ENCODE measurements at regions not wholly inside any gene's neighbourhood (a gene's known extent, or its start where the extent isn't known, plus 50 kb on each side); places are given as distances from the start of the nearest gene placed in this dataset.

GRCh38 chr19:29294343-29294811, 81.4 kb upstream of the UQCRFS1 start:
- ChIA-PET CTCF (no interaction called here), RAD21 (ENCODE audit: low non-redundant PET in 1 of 2, low total read pairs in 2 of 2, uncharacterized antibody in 2 of 2, unreplicated experiment in 2 of 2) (no interaction called here), POLR2A (no interaction called here)
- Histone ChIP-seq H3K79me2 (ENCODE audit: insufficient read depth, low read length) (no peaks in the 10 kb centered on the region), H2AFZ (ENCODE audit: low read depth, low read length, poor library complexity, severe bottlenecking) (no peak overlapping the region), H3K9me3 (ENCODE audit: control insufficient read depth in 1 of 2, insufficient read depth in 1 of 2, low read depth in 1 of 2, low read length in 2 of 2) (no peaks in the 10 kb centered on the region), H3K9me2 (ENCODE audit: insufficient read depth) (no peaks in the 10 kb centered on the region), H3K9ac (ENCODE audit: low read length) (no peak overlapping the region), H3K4me1 (ENCODE audit: control insufficient read depth in 1 of 2, insufficient read depth in 2 of 2, low read length in 2 of 2) (no peaks in the 10 kb centered on the region), H3K4me3 (replicated peaks in 1 of 2; ENCODE audit: low read depth in 1 of 2, low read length in 2 of 2) (no peak overlapping the region), H4K20me1 (ENCODE audit: insufficient read depth) (no peaks in the 10 kb centered on the region), H3K27ac (ENCODE audit: low read depth, low read length) (no peak overlapping the region), H3K36me3 (ENCODE audit: control insufficient read depth in 1 of 2, insufficient read depth in 2 of 2, low read length in 2 of 2) (no peaks in the 10 kb centered on the region), H3K27me3 (ENCODE audit: insufficient read depth, low read length) (peaks cover 22% of the 10 kb centered on the region; the same call in 1 of the 2 replicates), H3K4me2 (ENCODE audit: low read length) (no peak overlapping the region)
- no peak for DNase-seq (ENCODE audit: low read depth, low spot score)
- no TSS peak for BruUV-seq (replicated peaks)
- no peak for TF ChIP-seq YY1 (IDR thresholded peaks at IDR 0.05; ENCODE audit: extremely low read depth, insufficient replicate concordance, low read depth, low read length)
- no peak for TF ChIP-seq TCF7L2 (IDR thresholded peaks at IDR 0.05; ENCODE audit: borderline replicate concordance, extremely low read depth, insufficient read depth, insufficient read length)
- TF ChIP-seq ATF3 (IDR thresholded peaks at IDR 0.05) = no peak
- no peak for TF ChIP-seq JUND (IDR thresholded peaks at IDR 0.05)
- no peak for TF ChIP-seq SIN3A (IDR thresholded peaks at IDR 0.05; ENCODE audit: low read depth)
- no peak for TF ChIP-seq ZBTB33 (IDR thresholded peaks at IDR 0.05; ENCODE audit: extremely low read depth, insufficient replicate concordance, low read length)
- no peak for TF ChIP-seq MAX (IDR thresholded peaks at IDR 0.05)
- TF ChIP-seq CEBPB (IDR thresholded peaks at IDR 0.05; ENCODE audit: low read depth) = no peak
- no peak for TF ChIP-seq POLR2AphosphoS5 (IDR thresholded peaks at IDR 0.05; ENCODE audit: low read depth, low read length)
- TF ChIP-seq ZNF274 (IDR thresholded peaks at IDR 0.05; ENCODE audit: low read depth, low read length) = no peak
- TF ChIP-seq POLR2A (IDR thresholded peaks at IDR 0.05; ENCODE audit: borderline replicate concordance, extremely low read depth, insufficient read depth, insufficient read length) = no peak
- TF ChIP-seq SRF (IDR thresholded peaks at IDR 0.05; ENCODE audit: low read depth) = no peak
- TF ChIP-seq CBX3 (IDR thresholded peaks at IDR 0.05; ENCODE audit: low read depth) = no peak
- no peak for TF ChIP-seq EZH2phosphoT487 (IDR thresholded peaks at IDR 0.05; ENCODE audit: borderline replicate concordance)
- no peak for ATAC-seq
- intact Hi-C loops (cut with micrococcal nuclease) = no loop called here
